ENCODE measurements at regions not wholly inside any gene's neighbourhood (a gene's known extent, or its start where the extent isn't known, plus 50 kb on each side); places are given as distances from the start of the nearest gene placed in this dataset.

DNA sequence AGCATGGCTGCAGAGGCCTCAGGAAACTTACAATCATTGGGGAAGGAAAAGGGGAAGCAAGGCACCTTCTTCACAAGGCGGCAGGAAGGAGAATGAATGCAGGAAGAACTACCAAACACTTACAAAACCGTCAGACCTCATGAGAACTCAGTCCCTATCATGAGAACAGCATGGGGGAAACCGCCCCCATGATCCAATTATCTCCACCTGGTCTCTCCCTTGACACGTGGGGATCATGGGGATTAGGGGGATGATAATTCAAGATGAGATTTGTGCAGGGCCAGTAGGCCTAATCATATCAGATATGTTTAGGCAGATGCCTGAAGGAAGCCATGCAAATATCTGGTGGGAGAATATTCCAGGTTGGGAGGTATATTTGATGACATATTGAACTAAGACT is 1176.4 kb upstream of the CDH18 start:
- Mint-ChIP-seq H3K9me3 (no peaks in the 10 kb centered on the region), H3K36me3 (ENCODE audit: low read depth) (no peaks in the 10 kb centered on the region), H3K4me3 (no peak overlapping the region), H3K27me3 (ENCODE audit: low read depth, poor library complexity) (no peaks in the 10 kb centered on the region), H3K4me1 (no peaks in the 10 kb centered on the region), H3K27ac (no peak overlapping the region)
- no peak for DNase-seq
- TF ChIP-seq, protein P1, sequence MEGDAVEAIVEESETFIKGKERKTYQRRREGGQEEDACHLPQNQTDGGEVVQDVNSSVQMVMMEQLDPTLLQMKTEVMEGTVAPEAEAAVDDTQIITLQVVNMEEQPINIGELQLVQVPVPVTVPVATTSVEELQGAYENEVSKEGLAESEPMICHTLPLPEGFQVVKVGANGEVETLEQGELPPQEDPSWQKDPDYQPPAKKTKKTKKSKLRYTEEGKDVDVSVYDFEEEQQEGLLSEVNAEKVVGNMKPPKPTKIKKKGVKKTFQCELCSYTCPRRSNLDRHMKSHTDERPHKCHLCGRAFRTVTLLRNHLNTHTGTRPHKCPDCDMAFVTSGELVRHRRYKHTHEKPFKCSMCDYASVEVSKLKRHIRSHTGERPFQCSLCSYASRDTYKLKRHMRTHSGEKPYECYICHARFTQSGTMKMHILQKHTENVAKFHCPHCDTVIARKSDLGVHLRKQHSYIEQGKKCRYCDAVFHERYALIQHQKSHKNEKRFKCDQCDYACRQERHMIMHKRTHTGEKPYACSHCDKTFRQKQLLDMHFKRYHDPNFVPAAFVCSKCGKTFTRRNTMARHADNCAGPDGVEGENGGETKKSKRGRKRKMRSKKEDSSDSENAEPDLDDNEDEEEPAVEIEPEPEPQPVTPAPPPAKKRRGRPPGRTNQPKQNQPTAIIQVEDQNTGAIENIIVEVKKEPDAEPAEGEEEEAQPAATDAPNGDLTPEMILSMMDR (IDR thresholded peaks at IDR 0.05), result no peak

DNA sequence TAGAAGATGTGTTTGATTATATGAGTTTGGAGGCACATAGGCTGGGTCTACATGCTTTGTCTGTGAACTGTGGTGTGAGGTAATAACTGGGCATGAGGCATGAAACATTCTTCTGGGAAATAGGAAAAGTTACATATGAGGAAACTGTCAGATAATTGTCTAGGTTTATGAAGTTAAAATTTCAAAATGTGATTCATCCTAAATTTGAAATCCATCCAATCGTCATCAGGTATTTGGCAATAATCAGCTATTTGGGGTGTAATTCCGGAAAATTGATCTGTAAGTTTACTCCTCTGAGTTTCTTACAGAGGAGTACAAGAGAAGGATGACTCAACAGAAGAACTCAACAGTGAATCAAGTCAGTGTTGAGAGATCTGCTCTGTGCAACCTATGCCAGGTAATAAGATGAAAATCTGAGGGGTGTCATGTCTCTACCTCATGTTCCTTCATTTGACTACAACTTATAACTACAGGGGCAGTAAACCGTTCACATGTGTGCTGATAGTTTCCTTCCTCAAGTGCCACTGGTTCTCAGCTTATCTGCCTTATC is 1171.6 kb upstream of the CDH18 start:
- DNase-seq, result no peak
- no peaks in the 10 kb centered on the region for H3K4me1 Mint-ChIP-seq
- H3K4me3 Mint-ChIP-seq, result no peak overlapping the region
- no peaks in the 10 kb centered on the region for H3K27me3 Mint-ChIP-seq (ENCODE audit: low read depth, poor library complexity)
- no peak overlapping the region for H3K27ac Mint-ChIP-seq
- H3K36me3 Mint-ChIP-seq (ENCODE audit: low read depth), result no peaks in the 10 kb centered on the region
- TF ChIP-seq, protein P1 (IDR thresholded peaks at IDR 0.05), result no peak
- peaks cover 4% of the 10 kb centered on the region for H3K9me3 Mint-ChIP-seq

DNA sequence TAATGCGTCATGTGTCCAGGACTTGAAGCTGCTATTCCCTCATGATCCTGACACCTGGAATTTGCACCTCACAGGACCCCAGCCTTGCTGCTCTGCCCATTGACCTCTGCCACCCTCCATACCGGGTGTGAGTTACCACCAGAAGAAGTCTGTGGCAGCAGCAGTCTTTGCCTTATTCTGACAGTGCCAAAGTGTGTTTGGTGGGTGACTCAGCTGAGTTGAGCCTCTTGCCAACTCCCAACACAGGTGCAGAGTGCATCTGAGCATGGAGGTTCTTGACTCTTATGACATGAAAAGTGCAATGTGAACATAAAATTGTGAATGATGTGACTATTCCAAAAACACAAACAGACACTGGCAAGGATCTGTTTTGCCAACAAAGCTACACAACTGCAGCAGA is 1166.5 kb upstream of the CDH18 start:
- Mint-ChIP-seq H3K4me3 (no peak overlapping the region), H3K36me3 (ENCODE audit: low read depth) (no peaks in the 10 kb centered on the region), H3K4me1 (no peaks in the 10 kb centered on the region), H3K27me3 (ENCODE audit: low read depth, poor library complexity) (no peaks in the 10 kb centered on the region), H3K9me3 (peaks cover 4% of the 10 kb centered on the region), H3K27ac (no peak overlapping the region)
- TF ChIP-seq, protein P1 (IDR thresholded peaks at IDR 0.05), result no peak
- DNase-seq, result no peak

DNA sequence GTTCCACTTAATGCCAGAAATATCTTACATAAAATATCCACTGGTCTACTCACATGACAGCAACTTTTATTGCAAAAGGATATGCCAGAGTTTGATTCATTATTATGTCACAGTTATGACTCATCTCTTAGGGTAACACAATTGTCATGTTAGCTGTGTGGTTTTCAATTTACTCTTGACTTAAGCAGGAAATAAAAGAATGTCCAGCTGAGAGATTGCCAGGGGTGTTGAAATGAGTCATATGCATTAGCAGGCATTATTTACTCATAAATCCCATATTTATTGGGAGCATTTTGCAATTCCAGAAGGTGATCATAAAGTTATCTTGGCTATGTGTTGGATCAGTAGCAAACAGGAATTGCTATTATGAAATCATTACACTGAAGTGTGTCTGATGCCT is 1164.6 kb upstream of the CDH18 start:
- H3K27me3 Mint-ChIP-seq (ENCODE audit: low read depth, poor library complexity), result no peaks in the 10 kb centered on the region
- no peak overlapping the region for H3K27ac Mint-ChIP-seq
- no peak for DNase-seq
- H3K4me1 Mint-ChIP-seq, result no peaks in the 10 kb centered on the region
- peaks cover 4% of the 10 kb centered on the region for H3K9me3 Mint-ChIP-seq
- TF ChIP-seq, protein P1 (IDR thresholded peaks at IDR 0.05), result no peak
- no peak overlapping the region for H3K4me3 Mint-ChIP-seq
- H3K36me3 Mint-ChIP-seq (ENCODE audit: low read depth), result no peaks in the 10 kb centered on the region

DNA sequence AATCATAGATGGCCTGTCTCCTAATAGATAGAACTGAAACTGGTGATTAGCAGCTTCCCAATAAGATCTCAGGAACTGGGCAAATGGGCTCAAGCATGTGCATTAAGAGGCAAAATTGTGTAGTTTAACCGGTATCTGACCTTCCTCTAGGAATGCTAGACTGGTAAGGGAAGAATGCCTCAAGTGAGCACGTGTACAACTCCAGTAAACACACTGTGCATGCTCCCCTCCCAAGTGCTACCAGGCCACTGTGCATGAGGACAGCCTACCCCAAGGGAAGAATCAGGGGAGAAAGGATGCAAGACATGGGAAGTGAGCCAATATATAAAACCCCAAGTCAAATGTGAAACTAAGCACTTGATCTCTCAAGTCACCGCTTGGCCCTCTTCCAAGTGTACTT is 1157.4 kb upstream of the CDH18 start:
- no peaks in the 10 kb centered on the region for H3K36me3 Mint-ChIP-seq (ENCODE audit: low read depth)
- H3K4me3 Mint-ChIP-seq, result no peak overlapping the region
- TF ChIP-seq, protein P1 (IDR thresholded peaks at IDR 0.05), result no peak
- no peak for DNase-seq
- H3K27me3 Mint-ChIP-seq (ENCODE audit: low read depth, poor library complexity), result peaks cover 2% of the 10 kb centered on the region
- no peak overlapping the region for H3K27ac Mint-ChIP-seq
- H3K4me1 Mint-ChIP-seq, result no peaks in the 10 kb centered on the region
- no peaks in the 10 kb centered on the region for H3K9me3 Mint-ChIP-seq

DNA sequence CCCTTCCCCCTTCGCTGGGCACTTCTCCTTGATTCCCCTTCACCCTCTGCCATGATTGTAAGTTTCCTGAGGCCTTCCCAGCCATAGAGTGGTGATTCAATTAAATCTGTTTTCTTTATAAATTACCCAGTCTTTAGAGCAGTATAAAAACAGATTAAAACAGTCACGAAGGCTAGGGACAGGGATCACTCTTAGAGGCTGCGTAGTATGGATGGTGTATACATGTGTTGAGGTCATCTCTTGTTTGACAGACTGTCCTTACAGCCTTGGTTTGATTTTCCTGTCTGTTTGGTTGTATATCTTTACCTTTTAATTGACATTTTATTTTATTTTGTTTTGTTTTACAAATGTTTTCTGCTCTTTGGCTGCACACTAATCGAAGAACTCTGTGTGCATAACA is 1155.7 kb upstream of the CDH18 start:
- no peak overlapping the region for H3K4me3 Mint-ChIP-seq
- TF ChIP-seq, protein P1 (IDR thresholded peaks at IDR 0.05), result no peak
- no peaks in the 10 kb centered on the region for H3K9me3 Mint-ChIP-seq
- no peaks in the 10 kb centered on the region for H3K4me1 Mint-ChIP-seq
- DNase-seq, result no peak
- peaks cover 2% of the 10 kb centered on the region for H3K27me3 Mint-ChIP-seq (ENCODE audit: low read depth, poor library complexity)
- H3K27ac Mint-ChIP-seq, result no peak overlapping the region
- H3K36me3 Mint-ChIP-seq (ENCODE audit: low read depth), result no peaks in the 10 kb centered on the region
